HCT116 (cell line): ENCODE measurements at regions not wholly inside any gene's neighbourhood (a gene's known extent, or its start where the extent isn't known, plus 50 kb on each side); places are given as distances from the start of the nearest gene placed in this dataset.

ENCODE experiments used
- ATAC-seq: fragments of 200-7000 bp; cut with Tn5 transposase; 2 replicates; pipeline ENCODE4 v1.9.1; 2020; ENCODE audit warnings: mild to moderate bottlenecking, moderate library complexity
- BruUV-seq: library from RNA; stranded (reverse); fragments of 400-500 nt; replicated peaks from 2 replicates; lab custom pipeline; 2021; lab: Mats Ljungman, UMichigan
- CTCF ChIA-PET: fragments of 300-600 bp; sonication (Branson Sonifier 250); formaldehyde crosslinking; loops from one replicate; lab custom pipeline; 2021; ENCODE audit warnings: antibody characterized with exemption; lab: Charles Lee
- POLR2A ChIA-PET: fragments of 300-600, 350-600 bp; sonication (Branson Sonifier 250); formaldehyde crosslinking; loops from one replicate; lab custom pipeline; 2021; ENCODE audit warnings: antibody characterized with exemption; lab: Charles Lee
- RAD21 ChIA-PET, 2 experiments: fragments of 300-600 bp; sonication (Branson Sonifier 250); formaldehyde crosslinking; loops; one replicate each; lab custom pipeline; 2023; ENCODE audit warnings: low total read pairs in 2 of 2; ENCODE audit not compliant: uncharacterized antibody in 2 of 2, unreplicated experiment in 2 of 2, low non-redundant PET in 1 of 2; lab: Charles Lee
- DNase-seq: peaks from one replicate; pipeline ENCODE4 v3.0.0-alpha.2; 2010; ENCODE audit warnings: low read depth, low spot score
- H2AFZ ChIP-seq: fragments of 200-600 bp; shearing (Covaris generic), sonication (generic); 2 replicates; pipeline ENCODE4 v1.6.1; 2017; ENCODE audit warnings: low read depth, mixed run types, mixed read lengths, antibody characterized with exemption, low read length; ENCODE audit not compliant: poor library complexity, severe bottlenecking
- H3K27ac ChIP-seq: 2 replicates; pipeline ENCODE4 v1.5.1; 2012; ENCODE audit warnings: low read depth, low read length
- H3K27me3 ChIP-seq: fragments of 200-600 bp; sonication (generic); 2 replicates; pipeline ENCODE4 v1.6.1; 2016; ENCODE audit warnings: mixed run types, low read length, mixed read lengths; ENCODE audit not compliant: insufficient read depth
- H3K36me3 ChIP-seq, 2 experiments: fragments of 200-500 bp in 1 of 2; fragments of 200-600 bp in 1 of 2; sonication (Bioruptor generic) in 1 of 2; sonication (generic) in 1 of 2; 2 replicates each; pipeline versions ENCODE4 v1.5.1 to v1.6.1; 2014 to 2016; ENCODE audit warnings: low read length in 2 of 2, inconsistent platforms in 1 of 2, mixed read lengths in 1 of 2, mixed run types in 1 of 2; ENCODE audit not compliant: insufficient read depth in 2 of 2, control insufficient read depth in 1 of 2
- H3K4me1 ChIP-seq, 2 experiments: fragments of 200-600 bp in 1 of 2; sonication (generic) in 1 of 2; 2 replicates each; pipeline versions ENCODE4 v1.5.1 to v1.6.1; 2012 to 2017; ENCODE audit warnings: low read length in 2 of 2, inconsistent platforms in 1 of 2, mild to moderate bottlenecking in 1 of 2, mixed read lengths in 1 of 2, mixed run types in 1 of 2, moderate library complexity in 1 of 2; ENCODE audit not compliant: insufficient read depth in 2 of 2, control insufficient read depth in 1 of 2
- H3K4me2 ChIP-seq: fragments of 200-600 bp; sonication (generic); 2 replicates; pipeline ENCODE4 v1.6.1; 2017; ENCODE audit warnings: mixed run types, low read length, mixed read lengths
- H3K4me3 ChIP-seq, 2 experiments: fragments of 200-600 bp in 1 of 2; sonication (generic) in 1 of 2; replicated peaks in 1 of 2; 2 replicates each; pipeline ENCODE4 v1.5.1; 2011 to 2016; ENCODE audit warnings: low read length in 2 of 2, control low read depth in 1 of 2, low read depth in 1 of 2, mild to moderate bottlenecking in 1 of 2, mixed read lengths in 1 of 2, mixed run types in 1 of 2
- H3K79me2 ChIP-seq: fragments of 200-600 bp; sonication (generic); 2 replicates; pipeline ENCODE4 v1.6.1; 2017; ENCODE audit warnings: mild to moderate bottlenecking, mixed run types, low read length, moderate library complexity, mixed read lengths; ENCODE audit not compliant: insufficient read depth
- H3K9ac ChIP-seq: fragments of 200-600 bp; sonication (generic); 2 replicates; pipeline ENCODE4 v1.6.1; 2016; ENCODE audit warnings: low read length, mixed read lengths
- H3K9me2 ChIP-seq: fragments of 200-600 bp; sonication (generic), shearing (Covaris generic); 2 replicates; pipeline ENCODE4 v1.6.1; 2017; ENCODE audit warnings: mixed run types, mild to moderate bottlenecking, moderate library complexity; ENCODE audit not compliant: insufficient read depth
- H3K9me3 ChIP-seq, 2 experiments: fragments of 200-500 bp in 1 of 2; fragments of 200-600 bp in 1 of 2; sonication (Bioruptor generic) in 1 of 2; sonication (generic) in 1 of 2; 2 replicates each; pipeline ENCODE4 v1.6.1; 2014 to 2017; ENCODE audit warnings: low read length in 2 of 2, mixed read lengths in 2 of 2, inconsistent platforms in 1 of 2, low read depth in 1 of 2, mild to moderate bottlenecking in 1 of 2, mixed run types in 1 of 2, moderate library complexity in 1 of 2; ENCODE audit not compliant: control insufficient read depth in 1 of 2, insufficient read depth in 1 of 2
- H4K20me1 ChIP-seq: fragments of 200-600 bp; sonication (generic), shearing (Covaris generic); 2 replicates; pipeline ENCODE4 v1.6.1; 2017; ENCODE audit warnings: mixed run types, mild to moderate bottlenecking, moderate library complexity; ENCODE audit not compliant: insufficient read depth
- CBX3 ChIP-seq: IDR thresholded peaks from 2 replicates; pipeline ENCODE4 v1.6.1; 2012; ENCODE audit warnings: low read depth
- CTCF ChIP-seq, 3 experiments: fragments of 200-600 bp in 1 of 3; sonication (generic) in 1 of 3; IDR thresholded peaks in 2 of 3; conservative IDR thresholded peaks in 1 of 3; 2 replicates each; pipeline ENCODE4 v1.5.1; 2012 to 2017; ENCODE audit warnings: low read depth in 2 of 3, low read length in 2 of 3, antibody characterized with exemption in 1 of 3, borderline replicate concordance in 1 of 3, control low read depth in 1 of 3, mild to moderate bottlenecking in 1 of 3, mixed read lengths in 1 of 3, mixed run types in 1 of 3, moderate library complexity in 1 of 3; ENCODE audit not compliant: insufficient read depth in 1 of 3
- EGR1 ChIP-seq: IDR thresholded peaks from 2 replicates; pipeline ENCODE4 v1.6.1; 2012; ENCODE audit warnings: low read depth
- FOSL1 ChIP-seq: IDR thresholded peaks from 2 replicates; pipeline ENCODE4 v1.6.1; 2012; ENCODE audit warnings: low read depth
- SIN3A ChIP-seq: IDR thresholded peaks from 2 replicates; pipeline ENCODE4 v1.6.1; 2012; ENCODE audit warnings: low read depth
- SRF ChIP-seq: IDR thresholded peaks from 2 replicates; pipeline ENCODE4 v1.6.1; 2012; ENCODE audit warnings: low read depth
- ZFX ChIP-seq: fragments of 450-650 bp; IDR thresholded peaks from 2 replicates; pipeline ENCODE4 v1.6.1; 2017
- ZNF274 ChIP-seq: fragments of 200-500 bp; sonication (Bioruptor generic); IDR thresholded peaks from 2 replicates; pipeline ENCODE4 v1.6.1; 2014; ENCODE audit warnings: mild to moderate bottlenecking, low read depth, low read length, inconsistent platforms
- intact Hi-C: fragments of 100-400 bp; cut with micrococcal nuclease; formaldehyde crosslinking; loops from 2 replicates; pipeline ENCODE4 v1.10.0; 2022
- TF ChIP-seq, protein P1 (sequence below): IDR thresholded peaks from 2 replicates; pipeline ENCODE4 v1.6.1; 2012; ENCODE audit warnings: low read depth
- TF ChIP-seq, protein P2 (sequence below): IDR thresholded peaks from 2 replicates; pipeline ENCODE4 v1.6.1; 2012
- TF ChIP-seq, protein P3 (sequence below): IDR thresholded peaks from 2 replicates; pipeline ENCODE4 v1.6.1; 2012

DNA sequence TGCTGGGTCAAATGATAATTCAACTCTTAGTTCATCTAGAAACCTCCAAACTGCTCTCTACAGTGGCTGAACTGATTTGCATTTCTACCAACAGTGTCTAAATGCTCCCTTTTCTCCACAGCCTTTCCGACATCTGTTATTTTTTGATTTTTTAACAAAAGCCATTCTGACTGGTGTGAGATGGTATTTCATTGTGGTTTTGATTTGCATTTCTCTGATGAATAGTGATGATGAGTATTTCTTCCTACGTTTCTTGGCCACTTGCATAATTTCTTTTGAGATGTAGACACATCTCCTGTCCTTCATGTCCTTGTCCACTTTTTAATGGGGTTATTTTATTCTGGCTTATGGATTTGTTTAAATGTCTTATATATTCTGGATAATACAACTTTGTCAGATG, 298.2 kb upstream of the ARSJ start:
- no TSS peak for BruUV-seq
- H3K9me3 ChIP-seq: no peaks in the 10 kb centered on the region
- no peaks in the 10 kb centered on the region; a peak in 1 of 4 replicates for H3K4me1 ChIP-seq
- no peak for ATAC-seq
- no peaks in the 10 kb centered on the region for H3K9me2 ChIP-seq
- no peaks in the 10 kb centered on the region for H4K20me1 ChIP-seq
- H3K9ac ChIP-seq: no peak overlapping the region
- no peak overlapping the region for H3K27ac ChIP-seq
- DNase-seq: no peak
- H3K4me2 ChIP-seq: no peak overlapping the region
- H2AFZ ChIP-seq: no peak overlapping the region
- CTCF ChIA-PET: no interaction called here
- H3K79me2 ChIP-seq: no peaks in the 10 kb centered on the region
- intact Hi-C loops: no loop called here
- POLR2A ChIA-PET: no interaction called here
- no peaks in the 10 kb centered on the region for H3K36me3 ChIP-seq
- no peak overlapping the region for H3K4me3 ChIP-seq
- no peaks in the 10 kb centered on the region for H3K27me3 ChIP-seq
- TF ChIP-seq, protein P1, sequence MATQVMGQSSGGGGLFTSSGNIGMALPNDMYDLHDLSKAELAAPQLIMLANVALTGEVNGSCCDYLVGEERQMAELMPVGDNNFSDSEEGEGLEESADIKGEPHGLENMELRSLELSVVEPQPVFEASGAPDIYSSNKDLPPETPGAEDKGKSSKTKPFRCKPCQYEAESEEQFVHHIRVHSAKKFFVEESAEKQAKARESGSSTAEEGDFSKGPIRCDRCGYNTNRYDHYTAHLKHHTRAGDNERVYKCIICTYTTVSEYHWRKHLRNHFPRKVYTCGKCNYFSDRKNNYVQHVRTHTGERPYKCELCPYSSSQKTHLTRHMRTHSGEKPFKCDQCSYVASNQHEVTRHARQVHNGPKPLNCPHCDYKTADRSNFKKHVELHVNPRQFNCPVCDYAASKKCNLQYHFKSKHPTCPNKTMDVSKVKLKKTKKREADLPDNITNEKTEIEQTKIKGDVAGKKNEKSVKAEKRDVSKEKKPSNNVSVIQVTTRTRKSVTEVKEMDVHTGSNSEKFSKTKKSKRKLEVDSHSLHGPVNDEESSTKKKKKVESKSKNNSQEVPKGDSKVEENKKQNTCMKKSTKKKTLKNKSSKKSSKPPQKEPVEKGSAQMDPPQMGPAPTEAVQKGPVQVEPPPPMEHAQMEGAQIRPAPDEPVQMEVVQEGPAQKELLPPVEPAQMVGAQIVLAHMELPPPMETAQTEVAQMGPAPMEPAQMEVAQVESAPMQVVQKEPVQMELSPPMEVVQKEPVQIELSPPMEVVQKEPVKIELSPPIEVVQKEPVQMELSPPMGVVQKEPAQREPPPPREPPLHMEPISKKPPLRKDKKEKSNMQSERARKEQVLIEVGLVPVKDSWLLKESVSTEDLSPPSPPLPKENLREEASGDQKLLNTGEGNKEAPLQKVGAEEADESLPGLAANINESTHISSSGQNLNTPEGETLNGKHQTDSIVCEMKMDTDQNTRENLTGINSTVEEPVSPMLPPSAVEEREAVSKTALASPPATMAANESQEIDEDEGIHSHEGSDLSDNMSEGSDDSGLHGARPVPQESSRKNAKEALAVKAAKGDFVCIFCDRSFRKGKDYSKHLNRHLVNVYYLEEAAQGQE: no peak
- TF ChIP-seq ZFX (no peak), CBX3 (no peak)
- RAD21 ChIA-PET: no interaction called here

GRCh38 chr4:114279066-114279465, 299.6 kb upstream of the ARSJ start:
- no peak for ATAC-seq
- intact Hi-C loops: no loop called here
- TF ChIP-seq CTCF (IDR thresholded peaks at IDR 0.05 in 2 of 3, conservative IDR thresholded peaks at IDR 0.05 in 1 of 3; ENCODE audit: borderline replicate concordance in 1 of 3, insufficient read depth in 1 of 3, low read depth in 2 of 3, low read length in 2 of 3): no peak
- no peak for TF ChIP-seq ZNF274
- TF ChIP-seq ZFX: no peak
- TF ChIP-seq, protein P2, sequence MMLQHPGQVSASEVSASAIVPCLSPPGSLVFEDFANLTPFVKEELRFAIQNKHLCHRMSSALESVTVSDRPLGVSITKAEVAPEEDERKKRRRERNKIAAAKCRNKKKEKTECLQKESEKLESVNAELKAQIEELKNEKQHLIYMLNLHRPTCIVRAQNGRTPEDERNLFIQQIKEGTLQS: no peak
- no peak for TF ChIP-seq FOSL1
- no peak for TF ChIP-seq EGR1
- TF ChIP-seq SIN3A: no peak
- TF ChIP-seq, protein P1: no peak
- TF ChIP-seq SRF: no peak
- TF ChIP-seq, protein P3, sequence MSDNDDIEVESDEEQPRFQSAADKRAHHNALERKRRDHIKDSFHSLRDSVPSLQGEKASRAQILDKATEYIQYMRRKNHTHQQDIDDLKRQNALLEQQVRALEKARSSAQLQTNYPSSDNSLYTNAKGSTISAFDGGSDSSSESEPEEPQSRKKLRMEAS: no peak

More at GRCh38 chr4:114279066-114279465, 299.6 kb upstream of the ARSJ start:
- no peak overlapping the region for H3K27ac ChIP-seq
- no peak for DNase-seq
- no peaks in the 10 kb centered on the region for H3K36me3 ChIP-seq
- no peaks in the 10 kb centered on the region for H4K20me1 ChIP-seq
- no peak overlapping the region for H3K9ac ChIP-seq
- no peaks in the 10 kb centered on the region for H3K27me3 ChIP-seq
- no peaks in the 10 kb centered on the region for H3K79me2 ChIP-seq
- H2AFZ ChIP-seq: no peak overlapping the region
- RAD21 ChIA-PET: no interaction called here
- H3K4me2 ChIP-seq: no peak overlapping the region
- CTCF ChIA-PET: no interaction called here
- BruUV-seq: no TSS peak
- H3K4me1 ChIP-seq: no peaks in the 10 kb centered on the region
- no peaks in the 10 kb centered on the region for H3K9me3 ChIP-seq
- H3K9me2 ChIP-seq: no peaks in the 10 kb centered on the region
- no peak overlapping the region for H3K4me3 ChIP-seq
- POLR2A ChIA-PET: no interaction called here
